ENCODE measurements at regions not wholly inside any gene's neighbourhood (a gene's known extent, or its start where the extent isn't known, plus 50 kb on each side); places are given as distances from the start of the nearest gene placed in this dataset.
A peak's percentile ranks its signal among the peaks of the same experiment; 100 is the strongest.

DNA sequence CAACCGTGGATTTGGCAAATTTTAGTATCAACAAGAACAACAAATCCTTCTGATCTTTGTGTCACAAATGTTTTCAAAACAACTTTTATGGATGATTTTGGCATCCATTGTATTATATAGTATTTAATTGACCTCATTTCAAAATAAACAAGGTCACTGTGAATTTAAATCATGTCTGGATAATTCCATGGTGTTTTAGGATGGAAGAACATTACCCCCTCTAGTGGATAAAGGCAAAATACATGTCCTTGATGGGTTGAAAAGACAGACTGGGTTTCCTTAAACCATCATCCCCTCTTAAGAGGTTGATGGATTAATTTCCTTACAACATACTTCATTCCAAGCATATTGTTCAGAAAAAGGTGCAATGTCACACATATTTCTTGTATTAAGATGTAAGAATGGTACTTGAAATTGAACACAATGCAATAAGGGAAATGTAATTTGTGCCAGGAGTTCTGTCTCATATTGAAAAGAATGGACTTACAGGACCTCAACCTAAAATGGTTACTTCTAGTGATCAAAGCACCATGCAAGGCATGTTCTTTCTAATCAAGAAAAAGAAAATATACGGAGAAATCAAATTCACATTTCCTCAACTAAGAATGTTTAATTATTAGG, 352.0 kb downstream of the BCAT1 start:
- peaks cover 3% of the 10 kb centered on the region for H3K4me1 Mint-ChIP-seq (ENCODE audit: low read depth)
- no peak overlapping the region for H3K27ac Mint-ChIP-seq
- H3K27me3 Mint-ChIP-seq (ENCODE audit: low read depth), result peaks cover 3% of the 10 kb centered on the region
- no peak overlapping the region for H3K4me3 Mint-ChIP-seq
- no peak for DNase-seq (ENCODE audit: low spot score)
- no peaks in the 10 kb centered on the region for H3K9me3 Mint-ChIP-seq
- no peaks in the 10 kb centered on the region for H3K36me3 Mint-ChIP-seq (ENCODE audit: low read depth)

DNA sequence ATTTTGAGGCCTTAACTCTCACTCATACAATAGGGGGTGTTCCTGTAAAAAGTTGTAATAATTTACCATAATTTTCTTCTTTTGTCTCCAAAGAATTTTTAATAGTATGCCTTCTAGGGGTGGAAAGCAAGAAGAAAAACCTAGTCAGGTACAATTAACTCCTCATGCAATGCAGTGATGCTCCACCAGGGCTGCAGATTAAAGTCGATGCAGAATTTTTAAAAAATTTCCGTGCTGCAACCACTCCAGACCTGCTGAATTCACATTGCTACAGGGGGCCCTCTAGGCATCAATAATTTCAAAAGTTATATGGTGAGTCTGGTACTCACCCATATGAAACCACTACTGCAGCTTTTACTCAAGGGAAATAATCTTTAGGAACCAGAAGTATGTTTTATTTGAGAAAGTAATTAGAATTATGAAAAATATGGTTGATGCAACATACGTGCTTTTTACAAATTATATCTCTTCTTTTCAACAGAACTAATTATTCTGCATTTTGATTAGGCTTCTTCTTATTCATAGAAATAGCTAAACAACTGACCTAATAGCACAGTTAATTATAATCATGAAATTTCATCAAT, 353.2 kb downstream of the BCAT1 start:
- no peaks in the 10 kb centered on the region for H3K9me3 Mint-ChIP-seq
- peaks cover 3% of the 10 kb centered on the region for H3K27me3 Mint-ChIP-seq (ENCODE audit: low read depth)
- no peaks in the 10 kb centered on the region for H3K36me3 Mint-ChIP-seq (ENCODE audit: low read depth)
- no peak for DNase-seq (ENCODE audit: low spot score)
- no peaks in the 10 kb centered on the region for H3K4me1 Mint-ChIP-seq (ENCODE audit: low read depth)
- H3K4me3 Mint-ChIP-seq, result no peak overlapping the region
- H3K27ac Mint-ChIP-seq, result no peak overlapping the region

DNA sequence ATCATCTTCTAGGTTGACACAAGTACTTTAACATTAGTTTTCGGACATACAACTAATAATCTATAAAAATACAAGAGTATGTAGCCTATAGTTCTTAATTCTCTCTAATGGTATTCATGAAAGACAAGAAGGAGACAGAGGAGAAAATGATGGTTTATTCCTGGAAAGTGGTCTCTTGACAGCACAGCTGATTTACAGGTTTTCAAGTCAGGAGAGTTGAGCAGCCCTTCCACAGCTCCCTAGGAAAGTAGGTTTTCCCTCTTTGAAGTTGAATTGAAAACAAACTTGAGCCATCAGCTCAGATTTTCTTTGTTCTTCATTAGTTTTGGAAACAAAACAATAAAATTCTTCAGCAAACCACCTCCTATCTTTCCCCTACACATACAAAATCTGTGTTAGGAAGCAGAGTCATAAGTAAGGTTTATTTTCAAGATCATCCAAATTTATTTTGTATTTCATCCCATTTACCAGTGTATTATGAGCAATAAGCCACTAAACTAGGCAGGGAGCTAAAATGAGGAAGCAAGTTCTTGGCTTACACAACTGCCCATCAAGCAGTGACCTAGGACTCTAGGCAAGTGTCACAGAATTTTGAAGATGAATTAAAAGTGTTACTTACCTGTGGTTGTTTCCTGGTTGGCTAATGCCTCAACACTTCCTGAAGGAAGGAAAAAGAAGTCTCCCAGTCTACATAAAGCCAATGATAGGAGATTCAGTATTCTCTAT, 357.0 kb downstream of the BCAT1 start:
- no peaks in the 10 kb centered on the region for H3K4me1 Mint-ChIP-seq (ENCODE audit: low read depth)
- H3K36me3 Mint-ChIP-seq (ENCODE audit: low read depth), result no peaks in the 10 kb centered on the region
- no peak for DNase-seq (ENCODE audit: low spot score)
- no peaks in the 10 kb centered on the region for H3K9me3 Mint-ChIP-seq
- no peak overlapping the region for H3K27ac Mint-ChIP-seq
- H3K4me3 Mint-ChIP-seq, result no peak overlapping the region
- peaks cover 3% of the 10 kb centered on the region for H3K27me3 Mint-ChIP-seq (ENCODE audit: low read depth)

DNA sequence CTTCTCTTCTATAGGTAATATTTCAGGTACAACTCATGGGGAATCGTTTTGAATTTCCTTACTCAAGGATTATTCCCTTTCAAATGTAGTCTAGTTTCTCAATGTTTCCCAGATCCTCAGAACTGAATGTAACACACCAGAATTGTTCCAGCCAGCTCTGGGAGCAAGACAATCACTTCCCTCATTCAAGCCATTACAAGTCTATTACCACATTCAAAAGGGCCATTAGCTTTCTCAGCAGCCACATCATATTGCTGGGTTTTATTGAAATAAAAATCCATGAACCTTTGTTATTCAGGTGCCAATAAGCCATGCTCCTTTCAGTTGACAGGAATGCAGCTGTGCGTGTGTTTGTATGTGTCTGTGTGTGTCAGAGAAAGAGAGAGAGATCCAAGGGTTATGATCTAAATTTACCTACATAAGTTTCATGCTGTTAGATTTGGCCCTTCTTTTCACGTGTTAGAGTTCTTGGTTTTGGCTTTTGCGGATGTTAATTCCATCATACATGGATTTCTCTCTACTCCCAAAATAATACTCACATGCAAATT, 357.7 kb downstream of the BCAT1 start:
- Mint-ChIP-seq H3K27me3 (ENCODE audit: low read depth) (peaks cover 3% of the 10 kb centered on the region), H3K4me3 (no peak overlapping the region), H3K4me1 (ENCODE audit: low read depth) (no peaks in the 10 kb centered on the region), H3K27ac (no peak overlapping the region), H3K36me3 (ENCODE audit: low read depth) (no peaks in the 10 kb centered on the region), H3K9me3 (no peaks in the 10 kb centered on the region)
- DNase-seq (ENCODE audit: low spot score), result no peak

DNA sequence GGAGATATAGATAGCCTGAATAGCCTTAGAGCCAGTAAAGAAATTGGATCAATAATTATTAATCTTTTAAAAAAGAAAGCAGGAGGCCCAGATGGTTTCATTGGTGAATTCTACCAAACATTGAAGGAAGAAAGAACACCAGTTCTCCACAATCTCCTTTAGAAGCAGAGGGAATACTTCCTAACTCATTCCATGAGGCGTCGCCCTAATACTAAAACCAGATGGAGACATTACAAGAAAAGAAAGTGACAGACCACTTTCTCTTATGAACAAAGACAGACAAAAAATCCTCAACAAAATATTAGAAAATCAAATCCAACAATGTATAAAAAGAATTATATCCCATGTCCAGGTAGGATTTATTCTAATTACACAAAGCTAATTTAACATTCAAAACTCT, 362.6 kb downstream of the BCAT1 start:
- Mint-ChIP-seq H3K4me3 (no peak overlapping the region), H3K9me3 (no peaks in the 10 kb centered on the region), H3K27ac (no peak overlapping the region), H3K27me3 (ENCODE audit: low read depth) (no peaks in the 10 kb centered on the region), H3K36me3 (ENCODE audit: low read depth) (no peaks in the 10 kb centered on the region), H3K4me1 (ENCODE audit: low read depth) (no peaks in the 10 kb centered on the region)
- DNase-seq (ENCODE audit: low spot score), result no peak

DNA sequence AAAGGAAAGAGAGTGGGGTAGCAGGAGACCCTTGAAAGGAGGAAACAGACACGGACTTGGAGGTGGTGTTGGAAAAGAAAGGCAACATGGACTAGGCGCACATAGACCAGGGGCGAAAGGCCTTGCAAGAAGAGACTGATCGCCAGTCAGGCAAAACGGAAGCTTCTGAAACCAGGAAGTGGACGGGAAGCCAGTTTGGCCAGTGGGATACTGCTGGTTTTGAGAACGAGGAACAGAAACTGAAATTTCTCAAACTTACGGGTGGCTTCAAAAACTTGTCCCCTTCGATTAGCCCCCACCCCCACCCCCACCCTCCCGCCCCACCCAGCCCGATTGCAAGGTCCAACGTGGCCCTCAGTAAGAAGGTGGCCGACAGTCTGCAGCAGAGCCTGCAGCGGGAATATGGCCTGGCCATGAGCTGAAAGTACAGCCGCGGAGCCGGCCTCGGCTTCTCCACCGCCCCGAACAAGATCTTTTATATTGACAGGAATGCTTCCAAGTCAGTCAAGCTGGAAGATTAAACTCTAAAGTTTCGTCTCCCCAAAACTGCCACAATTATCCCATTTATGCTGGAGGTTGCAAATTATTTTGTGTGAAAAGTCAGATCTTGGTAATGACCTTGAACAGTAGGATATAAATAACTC, 364.7 kb downstream of the BCAT1 start:
- H3K27me3 Mint-ChIP-seq (ENCODE audit: low read depth), result no peaks in the 10 kb centered on the region
- H3K36me3 Mint-ChIP-seq (ENCODE audit: low read depth), result no peaks in the 10 kb centered on the region
- H3K9me3 Mint-ChIP-seq, result no peaks in the 10 kb centered on the region
- no peak overlapping the region for H3K27ac Mint-ChIP-seq
- no peak overlapping the region for H3K4me3 Mint-ChIP-seq
- no peak for DNase-seq (ENCODE audit: low spot score)
- H3K4me1 Mint-ChIP-seq (ENCODE audit: low read depth), result no peaks in the 10 kb centered on the region

DNA sequence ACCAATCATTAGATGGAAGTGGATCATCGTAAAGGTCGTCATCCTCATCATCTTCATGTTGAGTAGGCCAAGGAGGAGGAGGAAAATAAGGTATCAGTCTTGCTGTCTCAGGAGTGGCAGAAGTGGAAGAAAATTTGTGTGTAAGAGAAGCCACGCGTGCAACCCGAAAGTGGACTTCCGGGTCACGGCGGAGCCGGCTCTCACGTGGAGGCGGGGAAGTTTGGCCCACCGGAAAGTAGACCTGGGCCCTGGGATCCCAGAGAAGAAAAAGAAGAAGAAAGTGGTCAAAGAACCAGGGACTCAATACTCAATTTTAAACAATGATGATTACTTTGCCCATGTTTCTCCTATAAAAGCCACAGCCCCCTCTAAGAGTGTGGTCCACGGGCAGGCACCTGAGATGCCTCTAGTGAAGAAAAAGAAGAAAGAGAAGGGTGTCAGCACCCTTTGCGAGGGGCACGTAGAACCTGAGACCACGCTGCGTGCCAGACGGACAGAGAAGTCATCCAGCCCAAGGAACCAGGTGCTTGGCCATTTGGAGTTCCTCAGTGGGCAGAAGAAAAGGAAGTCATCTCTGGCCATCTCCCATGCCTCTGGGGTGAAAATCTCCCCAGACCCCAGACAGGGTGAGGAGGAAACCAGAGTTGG, 365.8 kb downstream of the BCAT1 start:
- H3K27me3 Mint-ChIP-seq (ENCODE audit: low read depth), result no peaks in the 10 kb centered on the region
- no peaks in the 10 kb centered on the region for H3K9me3 Mint-ChIP-seq
- no peaks in the 10 kb centered on the region for H3K4me1 Mint-ChIP-seq (ENCODE audit: low read depth)
- DNase-seq (ENCODE audit: low spot score), result no peak
- no peak overlapping the region for H3K4me3 Mint-ChIP-seq
- H3K36me3 Mint-ChIP-seq (ENCODE audit: low read depth), result no peaks in the 10 kb centered on the region
- H3K27ac Mint-ChIP-seq, result no peak overlapping the region

DNA sequence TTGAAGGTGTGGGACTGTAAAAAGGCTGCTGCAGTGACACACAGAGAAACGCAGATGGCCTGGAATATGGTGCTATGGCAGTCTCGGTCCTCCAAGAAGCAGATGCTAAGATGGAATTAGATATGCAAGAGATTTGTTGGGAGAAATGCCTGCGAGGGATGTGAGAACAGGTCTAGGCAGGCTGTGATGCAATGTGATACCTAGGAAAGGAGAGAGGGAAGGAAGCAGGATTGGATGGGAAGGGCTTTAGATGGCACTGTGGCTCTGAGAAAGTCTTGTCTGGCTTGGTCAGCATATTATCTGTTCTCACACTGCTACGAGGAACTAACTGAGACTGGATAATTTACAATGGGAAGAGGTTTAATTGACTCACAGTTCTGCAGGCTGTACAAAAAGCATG, 374.4 kb downstream of the BCAT1 start:
- Mint-ChIP-seq H3K27me3 (ENCODE audit: low read depth) (no peaks in the 10 kb centered on the region), H3K4me3 (no peak overlapping the region), H3K4me1 (ENCODE audit: low read depth) (no peaks in the 10 kb centered on the region), H3K9me3 (no peaks in the 10 kb centered on the region), H3K27ac (no peak overlapping the region), H3K36me3 (ENCODE audit: low read depth) (no peaks in the 10 kb centered on the region)
- no peak for DNase-seq (ENCODE audit: low spot score)

DNA sequence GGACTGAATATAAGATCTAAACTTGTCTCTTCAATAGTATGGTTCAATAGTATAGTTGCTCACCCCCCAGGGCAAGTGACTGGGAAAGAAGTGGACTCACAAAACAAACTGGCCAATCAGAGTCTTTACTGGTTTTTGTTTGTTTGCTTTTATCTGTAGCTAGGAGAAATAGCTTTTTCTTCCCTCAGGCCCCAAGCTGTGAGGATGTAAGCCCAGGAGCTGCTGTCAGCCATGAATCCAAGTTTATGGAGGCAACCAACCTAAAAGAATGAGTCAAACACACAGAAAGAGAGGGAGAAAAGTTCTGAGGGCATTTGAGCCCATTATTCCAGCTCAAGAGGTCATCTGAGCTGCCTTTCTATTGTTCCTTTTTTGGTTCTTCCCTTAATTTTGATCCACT, 375.3 kb downstream of the BCAT1 start:
- Mint-ChIP-seq H3K9me3 (no peaks in the 10 kb centered on the region), H3K27ac (no peak overlapping the region), H3K36me3 (ENCODE audit: low read depth) (no peaks in the 10 kb centered on the region), H3K4me3 (no peak overlapping the region), H3K27me3 (ENCODE audit: low read depth) (no peaks in the 10 kb centered on the region), H3K4me1 (ENCODE audit: low read depth) (no peaks in the 10 kb centered on the region)
- no peak for DNase-seq (ENCODE audit: low spot score)

DNA sequence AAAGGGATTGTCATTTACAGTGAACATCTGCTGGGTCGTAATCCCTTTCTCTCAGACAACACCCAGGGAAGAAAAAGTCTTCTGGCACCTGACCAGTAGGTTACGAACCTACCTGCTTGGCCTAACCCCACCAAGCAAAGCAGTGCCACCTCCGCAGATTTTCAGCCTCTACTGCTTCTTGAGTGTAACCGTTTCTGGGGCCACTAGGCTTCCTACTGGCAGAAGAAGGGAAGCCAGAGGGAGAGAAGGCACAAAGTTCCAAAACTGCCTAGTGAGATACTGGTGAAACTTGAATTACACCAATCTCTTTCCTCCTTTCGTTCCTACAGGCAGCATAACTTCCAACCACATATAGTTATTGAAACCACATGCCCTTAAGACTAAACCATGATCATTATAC, 383.6 kb downstream of the BCAT1 start:
- H3K4me1 Mint-ChIP-seq (ENCODE audit: low read depth), result peaks cover 16% of the 10 kb centered on the region
- no peaks in the 10 kb centered on the region for H3K36me3 Mint-ChIP-seq (ENCODE audit: low read depth)
- peaks cover 54% of the 10 kb centered on the region for H3K27me3 Mint-ChIP-seq (ENCODE audit: low read depth)
- H3K4me3 Mint-ChIP-seq, result no peak overlapping the region
- DNase-seq (ENCODE audit: low spot score), result no peak
- H3K9me3 Mint-ChIP-seq, result no peaks in the 10 kb centered on the region
- H3K27ac Mint-ChIP-seq, result no peak overlapping the region

DNA sequence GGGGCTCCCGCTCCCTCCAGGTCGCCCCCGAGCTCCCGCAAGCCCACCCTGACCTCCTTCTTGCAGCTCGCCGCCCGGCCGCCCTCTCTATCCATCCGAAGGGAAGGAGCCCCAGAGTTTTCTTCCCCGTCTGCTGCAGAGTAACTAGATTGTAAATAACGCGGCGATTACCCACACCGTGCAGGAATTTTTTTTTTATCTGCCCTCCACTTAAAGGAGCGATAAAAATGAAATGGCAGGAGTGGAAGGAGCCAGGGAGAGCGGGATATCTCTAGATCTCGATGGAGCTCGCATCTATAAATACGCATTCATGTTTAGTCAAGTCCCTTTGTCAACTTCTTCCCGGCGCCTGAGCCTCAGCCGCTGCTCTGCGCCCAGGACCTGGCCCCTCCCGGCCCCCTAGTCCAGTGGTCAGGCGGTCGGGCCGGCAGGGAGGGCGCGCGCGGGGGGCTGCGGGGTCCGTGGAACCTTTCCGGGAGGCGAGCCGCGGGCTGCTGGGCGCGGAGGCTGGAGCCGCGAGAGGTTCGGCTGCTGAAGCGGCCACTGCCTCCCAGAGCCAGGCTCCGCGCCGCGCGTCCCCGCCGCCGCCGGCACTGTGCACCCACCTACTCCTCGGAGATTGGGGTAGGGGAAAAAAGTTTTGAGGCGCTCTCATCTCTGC, 386.0 kb downstream of the BCAT1 start:
- H3K27me3 Mint-ChIP-seq (ENCODE audit: low read depth), result peaks cover 65% of the 10 kb centered on the region
- peak overlapping the region; percentile 74 for H3K4me3 Mint-ChIP-seq
- H3K36me3 Mint-ChIP-seq (ENCODE audit: low read depth), result no peaks in the 10 kb centered on the region
- DNase-seq (ENCODE audit: low spot score), result no peak
- H3K9me3 Mint-ChIP-seq, result no peaks in the 10 kb centered on the region
- peaks cover 16% of the 10 kb centered on the region for H3K4me1 Mint-ChIP-seq (ENCODE audit: low read depth)
- H3K27ac Mint-ChIP-seq, result no peak overlapping the region

DNA sequence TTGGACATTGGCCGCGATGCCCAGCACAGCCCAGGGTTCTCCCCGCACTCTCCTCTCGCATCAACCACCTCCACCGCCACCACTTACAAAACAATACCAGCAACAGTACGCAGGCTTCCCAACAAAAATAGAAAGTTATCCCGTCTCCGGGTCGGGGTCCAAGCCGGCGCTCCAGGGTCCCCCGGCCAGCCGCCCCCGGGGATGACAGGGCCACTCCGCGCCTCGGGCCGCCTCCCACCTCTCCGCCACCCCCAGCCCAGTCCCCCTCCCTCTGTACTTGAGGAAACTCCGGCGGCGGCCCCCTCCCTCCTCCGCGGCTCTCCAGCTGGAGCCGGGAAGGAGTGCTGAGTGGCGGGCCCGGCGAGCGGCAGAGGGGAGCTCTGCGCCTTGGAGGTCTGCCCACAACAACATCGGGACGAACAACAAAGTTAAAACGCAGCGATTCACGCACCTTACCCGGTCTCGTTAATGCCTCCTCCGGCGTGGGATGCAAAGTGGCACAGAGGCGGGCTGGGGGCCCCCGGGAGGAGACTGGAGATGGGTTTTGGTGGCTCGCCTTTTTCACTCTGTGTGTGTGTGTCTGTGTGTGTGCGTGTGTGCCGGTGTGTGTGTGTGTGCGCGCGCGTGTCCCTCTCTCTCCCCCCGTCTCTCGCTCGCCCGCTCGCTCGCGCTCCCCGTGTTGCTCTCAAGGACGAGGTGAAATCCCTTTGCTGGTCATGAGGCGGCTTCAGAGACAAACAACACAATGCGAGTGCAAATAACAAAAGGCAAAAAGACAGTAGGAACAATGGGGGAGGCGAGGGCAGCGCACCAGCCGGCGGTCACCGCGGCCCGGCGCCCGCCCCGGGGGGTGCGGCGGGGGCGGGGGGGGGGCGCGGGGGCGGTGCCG, 386.8 kb downstream of the BCAT1 start:
- peaks cover 16% of the 10 kb centered on the region for H3K4me1 Mint-ChIP-seq (ENCODE audit: low read depth)
- no peak for DNase-seq (ENCODE audit: low spot score)
- no peaks in the 10 kb centered on the region for H3K36me3 Mint-ChIP-seq (ENCODE audit: low read depth)
- peak overlapping the region; percentile 80 for H3K4me3 Mint-ChIP-seq
- H3K9me3 Mint-ChIP-seq, result no peaks in the 10 kb centered on the region
- H3K27ac Mint-ChIP-seq, result no peak overlapping the region
- peaks cover 63% of the 10 kb centered on the region for H3K27me3 Mint-ChIP-seq (ENCODE audit: low read depth)
